OCI-LY7 (cell line): ENCODE measurements at regions not wholly inside any gene's neighbourhood (a gene's known extent, or its start where the extent isn't known, plus 50 kb on each side); places are given as distances from the start of the nearest gene placed in this dataset.
"Not testable (repeated sequence)": the region's sequence is repeated elsewhere in the genome, so short reads cannot be mapped to it uniquely, and the experiment has no call there.

Source experiments
- BruUV-seq: library from RNA; stranded (reverse); fragments of 400-500 nt; replicated peaks from 2 replicates; lab custom pipeline; 2021; lab: Mats Ljungman, UMichigan
- CTCF ChIA-PET: fragments of 300-600 bp; sonication (Branson Sonifier 250); formaldehyde crosslinking; loops from one replicate; lab custom pipeline; 2022; ENCODE audit warnings: antibody characterized with exemption; ENCODE audit not compliant: unreplicated experiment; lab: Charles Lee
- POLR2A ChIA-PET: fragments of 300-600 bp; sonication (Branson Sonifier 250); formaldehyde crosslinking; loops from one replicate; lab custom pipeline; 2022; ENCODE audit warnings: antibody characterized with exemption; lab: Charles Lee
- DNase-seq: peaks from one replicate; pipeline ENCODE4 v3.0.0-alpha.2; 2015; ENCODE audit warnings: low spot score
- H2AFZ ChIP-seq: fragments of 200-600 bp; sonication (generic), shearing (Covaris generic); 2 replicates; pipeline ENCODE4 v1.6.1; 2014; ENCODE audit warnings: mild to moderate bottlenecking, antibody characterized with exemption, low read length, moderate library complexity
- H3K27ac ChIP-seq: fragments of 200-600 bp; sonication (generic); 2 replicates; pipeline ENCODE4 v1.5.1; 2014; ENCODE audit warnings: mixed run types, low read depth, mild to moderate bottlenecking, moderate library complexity, low read length, inconsistent platforms; ENCODE audit not compliant: poor library complexity, severe bottlenecking
- H3K36me3 ChIP-seq: fragments of 200-600 bp; sonication (generic); 2 replicates; pipeline ENCODE4 v1.6.1; 2014; ENCODE audit warnings: mild to moderate bottlenecking, antibody characterized with exemption, low read length, moderate library complexity, mixed read lengths; ENCODE audit not compliant: insufficient read depth
- H3K4me1 ChIP-seq: fragments of 200-600 bp; sonication (generic); 2 replicates; pipeline ENCODE4 v1.5.1; 2014; ENCODE audit warnings: mild to moderate bottlenecking, low read length; ENCODE audit not compliant: insufficient read depth, poor library complexity, severe bottlenecking
- H3K4me2 ChIP-seq: fragments of 200-600 bp; sonication (generic); 2 replicates; pipeline ENCODE4 v1.6.1; 2014; ENCODE audit warnings: mild to moderate bottlenecking, low read length
- H3K4me3 ChIP-seq: fragments of 200-600 bp; sonication (generic); 2 replicates; pipeline ENCODE4 v1.5.1; 2014; ENCODE audit warnings: mild to moderate bottlenecking, low read depth, low read length; ENCODE audit not compliant: poor library complexity, severe bottlenecking
- H3K79me2 ChIP-seq: fragments of 200-600 bp; sonication (generic); 2 replicates; pipeline ENCODE4 v1.6.1; 2016; ENCODE audit warnings: low read depth, mild to moderate bottlenecking, low read length, moderate library complexity, mixed read lengths; ENCODE audit not compliant: insufficient read depth
- H3K9me2 ChIP-seq: fragments of 200-600 bp; sonication (generic); 2 replicates; pipeline ENCODE4 v1.6.1; 2016; ENCODE audit warnings: mild to moderate bottlenecking, low read length, mixed read lengths; ENCODE audit not compliant: insufficient read depth
- H3K9me3 ChIP-seq: fragments of 200-600 bp; sonication (generic); 2 replicates; pipeline ENCODE4 v1.6.1; 2014; ENCODE audit warnings: mild to moderate bottlenecking, mixed run types, low read length, mixed read lengths
- H4K20me1 ChIP-seq: fragments of 200-600 bp; sonication (generic); 2 replicates; pipeline ENCODE4 v1.6.1; 2014; ENCODE audit warnings: mild to moderate bottlenecking, antibody characterized with exemption, low read length, moderate library complexity, mixed read lengths; ENCODE audit not compliant: insufficient read depth
- EZH2phosphoT487 ChIP-seq: fragments of 200-600 bp; sonication (generic); IDR thresholded peaks from 2 replicates; pipeline ENCODE4 v1.6.1; 2018; ENCODE audit warnings: low read depth, borderline replicate concordance, mild to moderate bottlenecking, mixed run types, antibody characterized with exemption, low read length, moderate library complexity, mixed read lengths
- intact Hi-C: fragments of 100-400 bp; cut with micrococcal nuclease; formaldehyde crosslinking; loops from one replicate; pipeline ENCODE4 v1.10.0; 2022; ENCODE audit not compliant: unreplicated experiment
- TF ChIP-seq, protein P1 (sequence below): fragments of 200-600 bp; sonication (generic); conservative IDR thresholded peaks from 2 replicates; pipeline ENCODE4 v1.5.1; 2014; ENCODE audit warnings: mild to moderate bottlenecking, antibody characterized with exemption, low read length, moderate library complexity, mixed read lengths

GRCh38 chr6:27049863-27050781, 197.4 kb upstream of the PRSS16 start:
- Histone ChIP-seq H3K9me3 (0 out of 2 replicates have a peak, but pooled peaks cover 5% of the 10 kb centered on the region), H3K79me2 (no peaks in the 10 kb centered on the region), H3K4me2 (no peak overlapping the region), H3K27ac (no peak overlapping the region), H2AFZ (no peak overlapping the region), H3K4me1 (no peaks in the 10 kb centered on the region), H3K36me3 (no peaks in the 10 kb centered on the region), H3K4me3 (no peak overlapping the region), H4K20me1 (no peaks in the 10 kb centered on the region), H3K9me2 (no peaks in the 10 kb centered on the region)
- ChIA-PET CTCF (no interaction called here), POLR2A (no interaction called here)
- intact Hi-C loops, result no loop called here
- BruUV-seq, result no TSS peak
- no peak for TF ChIP-seq EZH2phosphoT487
- TF ChIP-seq, protein P1, sequence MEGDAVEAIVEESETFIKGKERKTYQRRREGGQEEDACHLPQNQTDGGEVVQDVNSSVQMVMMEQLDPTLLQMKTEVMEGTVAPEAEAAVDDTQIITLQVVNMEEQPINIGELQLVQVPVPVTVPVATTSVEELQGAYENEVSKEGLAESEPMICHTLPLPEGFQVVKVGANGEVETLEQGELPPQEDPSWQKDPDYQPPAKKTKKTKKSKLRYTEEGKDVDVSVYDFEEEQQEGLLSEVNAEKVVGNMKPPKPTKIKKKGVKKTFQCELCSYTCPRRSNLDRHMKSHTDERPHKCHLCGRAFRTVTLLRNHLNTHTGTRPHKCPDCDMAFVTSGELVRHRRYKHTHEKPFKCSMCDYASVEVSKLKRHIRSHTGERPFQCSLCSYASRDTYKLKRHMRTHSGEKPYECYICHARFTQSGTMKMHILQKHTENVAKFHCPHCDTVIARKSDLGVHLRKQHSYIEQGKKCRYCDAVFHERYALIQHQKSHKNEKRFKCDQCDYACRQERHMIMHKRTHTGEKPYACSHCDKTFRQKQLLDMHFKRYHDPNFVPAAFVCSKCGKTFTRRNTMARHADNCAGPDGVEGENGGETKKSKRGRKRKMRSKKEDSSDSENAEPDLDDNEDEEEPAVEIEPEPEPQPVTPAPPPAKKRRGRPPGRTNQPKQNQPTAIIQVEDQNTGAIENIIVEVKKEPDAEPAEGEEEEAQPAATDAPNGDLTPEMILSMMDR, result no peak
- no peak for DNase-seq

- H3K9me2 ChIP-seq, H3K36me3 ChIP-seq, H3K79me2 ChIP-seq, CTCF ChIA-PET, BruUV-seq, H4K20me1 ChIP-seq, POLR2A ChIA-PET, H3K27ac ChIP-seq, H3K4me1 ChIP-seq, DNase-seq, H3K4me3 ChIP-seq, H2AFZ ChIP-seq, H3K9me3 ChIP-seq, intact Hi-C loops, H3K4me2 ChIP-seq: not testable (repeated sequence)
Measured at GRCh38 chr6:27052082-27052730, 195.3 kb upstream of the PRSS16 start.

DNA sequence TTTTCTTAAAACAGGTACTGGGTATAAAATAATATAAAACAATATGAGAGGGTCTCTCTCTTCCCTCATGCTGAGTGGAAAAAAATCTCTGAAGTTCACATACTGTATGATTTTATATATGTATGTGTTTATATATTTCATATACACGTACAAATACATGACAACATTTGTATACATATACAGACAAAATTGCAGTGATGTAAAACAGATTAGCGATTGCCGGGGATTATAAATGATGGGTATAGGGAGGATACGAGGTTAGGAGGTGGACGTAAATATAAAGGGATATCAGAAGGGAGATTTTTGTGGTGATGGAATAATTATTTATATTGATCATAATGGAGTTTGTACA, 194.8 kb upstream of the PRSS16 start:
- no peak overlapping the region for H2AFZ ChIP-seq
- no peak overlapping the region for H3K4me2 ChIP-seq
- H3K9me3 ChIP-seq, result no peaks in the 10 kb centered on the region
- no peaks in the 10 kb centered on the region for H3K9me2 ChIP-seq
- ChIA-PET POLR2A (no interaction called here), CTCF (no interaction called here)
- TF ChIP-seq EZH2phosphoT487, result no peak
- TF ChIP-seq, protein P1, result no peak
- no peak overlapping the region for H3K4me3 ChIP-seq
- H3K27ac ChIP-seq, result no peak overlapping the region
- BruUV-seq, result no TSS peak
- intact Hi-C loops, result no loop called here
- DNase-seq, result no peak
- H3K79me2 ChIP-seq, result no peaks in the 10 kb centered on the region
- H3K36me3 ChIP-seq, result no peaks in the 10 kb centered on the region
- no peaks in the 10 kb centered on the region for H3K4me1 ChIP-seq
- no peaks in the 10 kb centered on the region for H4K20me1 ChIP-seq
